Panc1 (cell line): ENCODE measurements at regions not wholly inside any gene's neighbourhood (a gene's known extent, or its start where the extent isn't known, plus 50 kb on each side); places are given as distances from the start of the nearest gene placed in this dataset.

ENCODE experiments used
- ATAC-seq: fragments of 200-7000 bp; cut with Tn5 transposase; 2 replicates; pipeline ENCODE4 v1.9.1; 2020; ENCODE audit warnings: mild to moderate bottlenecking, moderate library complexity
- BruUV-seq: library from RNA; stranded (reverse); fragments of 400-500 nt; replicated peaks from 2 replicates; lab custom pipeline; 2021; lab: Mats Ljungman, UMichigan
- CTCF ChIA-PET: fragments of 300-600 bp; sonication (Branson Sonifier 250); formaldehyde crosslinking; loops from one replicate; lab custom pipeline; 2022; ENCODE audit warnings: antibody characterized with exemption; lab: Charles Lee
- POLR2A ChIA-PET: fragments of 300-600 bp; sonication (Branson Sonifier 250); formaldehyde crosslinking; loops from one replicate; lab custom pipeline; 2022; ENCODE audit warnings: antibody characterized with exemption; lab: Charles Lee
- DNase-seq: peaks from one replicate; pipeline ENCODE4 v3.0.0-alpha.2; 2010; ENCODE audit warnings: low read depth, low spot score
- H3K27ac ChIP-seq: 2 replicates; pipeline ENCODE4 v1.5.1; 2011; ENCODE audit warnings: mild to moderate bottlenecking, low read length, inconsistent platforms
- H3K27me3 ChIP-seq: fragments of 200-500 bp; sonication (Bioruptor generic); 2 replicates; pipeline ENCODE4 v1.6.0; 2014; ENCODE audit warnings: low read length, inconsistent platforms; ENCODE audit not compliant: control insufficient read depth, insufficient read depth
- H3K36me3 ChIP-seq: fragments of 200-500 bp; sonication (Bioruptor generic); 2 replicates; pipeline ENCODE4 v1.5.1; 2014; ENCODE audit warnings: inconsistent platforms, mild to moderate bottlenecking, low read length, moderate library complexity; ENCODE audit not compliant: control insufficient read depth, insufficient read depth
- H3K4me1 ChIP-seq: 2 replicates; pipeline ENCODE4 v1.5.1; 2011; ENCODE audit warnings: inconsistent platforms, mild to moderate bottlenecking, low read length, moderate library complexity; ENCODE audit not compliant: control insufficient read depth, insufficient read depth
- H3K4me3 ChIP-seq, 2 experiments: 2 replicates each; pipeline ENCODE4 v1.5.1; 2011 to 2012; ENCODE audit warnings: low read depth in 2 of 2, low read length in 2 of 2, mild to moderate bottlenecking in 2 of 2, inconsistent platforms in 1 of 2, moderate library complexity in 1 of 2
- H3K9me3 ChIP-seq: fragments of 200-500 bp; sonication (Bioruptor generic); 2 replicates; pipeline ENCODE4 v1.5.1; 2014; ENCODE audit warnings: low read depth, mild to moderate bottlenecking, inconsistent platforms, low read length, moderate library complexity; ENCODE audit not compliant: control insufficient read depth, insufficient read depth
- CTCF ChIP-seq: fragments of 450-650 bp; IDR thresholded peaks from 2 replicates; pipeline ENCODE4 v1.5.1; 2017; ENCODE audit warnings: mild to moderate bottlenecking
- POLR2AphosphoS5 ChIP-seq: IDR thresholded peaks from 2 replicates; pipeline ENCODE4 v1.6.1; 2012; ENCODE audit warnings: mild to moderate bottlenecking, low read depth, low read length, moderate library complexity
- REST ChIP-seq, 2 experiments: IDR thresholded peaks; 2 replicates each; pipeline ENCODE4 v1.6.1; 2011 to 2012; ENCODE audit warnings: low read depth in 2 of 2, control low read depth in 1 of 2, low read length in 1 of 2, mild to moderate bottlenecking in 1 of 2, moderate library complexity in 1 of 2; ENCODE audit not compliant: insufficient read depth in 1 of 2
- SIN3A ChIP-seq: IDR thresholded peaks from 2 replicates; pipeline ENCODE4 v1.6.1; 2012; ENCODE audit warnings: low read depth, mild to moderate bottlenecking, low read length, moderate library complexity, borderline replicate concordance; ENCODE audit not compliant: insufficient read depth
- TCF7L2 ChIP-seq: IDR thresholded peaks from 2 replicates; pipeline ENCODE4 v1.6.1; 2011; ENCODE audit warnings: mild to moderate bottlenecking, low read depth, low read length, inconsistent platforms
- in situ Hi-C: cut with HindIII; loops from 2 replicates; pipeline ENCODE4 v1.10.0; 2016; ENCODE audit warnings: low sequenced_read_pairs, low pct_unique_long_range_greater_than_20kb
- intact Hi-C: fragments of 100-400 bp; cut with micrococcal nuclease; formaldehyde crosslinking; loops from one replicate; pipeline ENCODE4 v1.10.0; 2022; ENCODE audit not compliant: unreplicated experiment

GRCh38 chr14:34187061-34187460, 236.2 kb upstream of the EGLN3 start:
- Histone ChIP-seq H3K4me3 (no peak overlapping the region), H3K9me3 (no peaks in the 10 kb centered on the region), H3K27ac (no peak overlapping the region), H3K27me3 (no peaks in the 10 kb centered on the region), H3K4me1 (no peaks in the 10 kb centered on the region), H3K36me3 (no peaks in the 10 kb centered on the region)
- DNase-seq = no peak
- in situ Hi-C loops (no loop called here), intact Hi-C loops (no loop called here)
- TF ChIP-seq POLR2AphosphoS5 = no peak
- TF ChIP-seq REST (IDR thresholded peaks at IDR 0.05; ENCODE audit: insufficient read depth in 1 of 2, low read depth in 2 of 2, low read length in 1 of 2) = no peak
- no peak for TF ChIP-seq TCF7L2
- no peak for TF ChIP-seq SIN3A
- no peak for TF ChIP-seq CTCF
- ATAC-seq = no peak
- BruUV-seq = no TSS peak
- CTCF ChIA-PET = no interaction called here
- POLR2A ChIA-PET = no interaction called here

GRCh38 chr14:34184126-34184525, 233.3 kb upstream of the EGLN3 start:
- H3K4me1 ChIP-seq = no peaks in the 10 kb centered on the region
- CTCF ChIA-PET = no interaction called here
- H3K27ac ChIP-seq = no peak overlapping the region
- TF ChIP-seq TCF7L2 (no peak), REST (IDR thresholded peaks at IDR 0.05; ENCODE audit: insufficient read depth in 1 of 2, low read depth in 2 of 2, low read length in 1 of 2) (no peak), POLR2AphosphoS5 (no peak), SIN3A (no peak), CTCF (no peak)
- POLR2A ChIA-PET = no interaction called here
- ATAC-seq (no peak), DNase-seq (no peak)
- no peaks in the 10 kb centered on the region for H3K36me3 ChIP-seq
- no peak overlapping the region for H3K4me3 ChIP-seq
- BruUV-seq = no TSS peak
- in situ Hi-C loops (no loop called here), intact Hi-C loops (no loop called here)
- no peaks in the 10 kb centered on the region for H3K9me3 ChIP-seq
- no peaks in the 10 kb centered on the region for H3K27me3 ChIP-seq
